Skin epidermis (tissue), 12 donors: ENCODE measurements at regions not wholly inside any gene's neighbourhood (a gene's known extent, or its start where the extent isn't known, plus 50 kb on each side); places are given as distances from the start of the nearest gene placed in this dataset.
"Not testable (repeated sequence)": the region's sequence is repeated elsewhere in the genome, so short reads cannot be mapped to it uniquely, and the experiment has no call there.

Source experiments
- H3K27ac ChIP-seq, 21 experiments: fragments of 200-600 bp; sonication (generic) in 11 of 21; one replicate each; pipeline ENCODE4 v1.5.0; 2020; ENCODE audit warnings: mild to moderate bottlenecking in 3 of 21, inconsistent platforms in 2 of 21, moderate library complexity in 2 of 21
- H3K4me3 ChIP-seq, 7 experiments: fragments of 200-600 bp; sonication (generic) in 2 of 7; one replicate each; pipeline ENCODE4 v1.5.0; 2020; ENCODE audit warnings: inconsistent platforms in 2 of 7, mild to moderate bottlenecking in 2 of 7, moderate library complexity in 1 of 7

DNA sequence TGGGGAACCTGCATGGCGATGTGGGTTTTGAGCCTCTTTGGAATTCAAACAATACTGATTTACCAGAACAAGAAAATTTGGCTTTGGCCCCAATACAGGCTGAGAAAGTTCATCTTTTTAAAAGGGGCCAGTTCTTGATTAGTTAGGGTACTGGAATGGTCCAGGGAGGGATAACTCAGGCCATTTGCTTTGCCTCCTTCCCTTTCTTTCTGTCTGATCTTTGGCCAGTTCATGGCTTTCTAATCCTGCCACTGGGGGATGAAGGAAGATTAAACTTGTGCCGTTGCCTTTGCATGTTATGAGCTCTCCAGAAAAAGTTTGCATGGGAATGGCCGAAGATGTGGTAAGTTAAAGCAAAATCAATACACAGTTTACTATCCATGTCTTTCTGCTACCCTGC is 78.4 kb downstream of the ADAMTS15 start:
- Histone ChIP-seq H3K27ac (no peak overlapping the region), H3K4me3 (no peak overlapping the region)

DNA sequence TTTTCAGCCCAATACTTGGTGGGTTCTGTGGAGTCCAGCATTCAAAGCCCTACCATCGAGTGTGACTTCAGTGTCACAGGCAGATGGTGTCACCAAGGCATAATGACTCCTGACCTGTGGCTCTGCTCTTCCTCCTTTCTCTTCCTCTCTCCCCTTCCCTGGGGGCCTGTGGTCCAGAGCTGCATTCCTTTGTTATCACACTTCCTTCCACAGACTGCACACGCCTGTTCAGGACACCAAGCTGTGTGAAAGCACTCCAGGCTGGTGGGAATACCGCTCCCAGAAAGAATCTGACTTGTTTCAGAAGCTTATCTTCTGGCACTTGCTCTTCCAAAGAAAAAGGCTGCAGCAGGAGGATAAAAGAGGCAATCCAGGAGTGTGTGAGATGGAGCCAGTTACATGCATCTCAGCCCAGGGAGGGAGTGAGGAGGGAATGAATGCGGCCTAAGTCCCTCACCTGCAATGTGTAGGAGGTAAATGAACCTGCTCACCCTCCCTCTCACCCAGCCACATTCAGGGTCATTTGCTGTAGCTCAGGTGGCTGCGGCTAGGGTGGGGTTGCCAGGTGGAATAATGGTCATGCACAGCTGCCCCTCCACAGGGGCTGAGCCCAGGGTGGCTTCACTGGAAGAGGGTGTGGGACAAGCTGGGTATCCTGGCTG is 79.3 kb downstream of the ADAMTS15 start:
- Histone ChIP-seq H3K4me3 (no peak overlapping the region), H3K27ac (no peak overlapping the region)

DNA sequence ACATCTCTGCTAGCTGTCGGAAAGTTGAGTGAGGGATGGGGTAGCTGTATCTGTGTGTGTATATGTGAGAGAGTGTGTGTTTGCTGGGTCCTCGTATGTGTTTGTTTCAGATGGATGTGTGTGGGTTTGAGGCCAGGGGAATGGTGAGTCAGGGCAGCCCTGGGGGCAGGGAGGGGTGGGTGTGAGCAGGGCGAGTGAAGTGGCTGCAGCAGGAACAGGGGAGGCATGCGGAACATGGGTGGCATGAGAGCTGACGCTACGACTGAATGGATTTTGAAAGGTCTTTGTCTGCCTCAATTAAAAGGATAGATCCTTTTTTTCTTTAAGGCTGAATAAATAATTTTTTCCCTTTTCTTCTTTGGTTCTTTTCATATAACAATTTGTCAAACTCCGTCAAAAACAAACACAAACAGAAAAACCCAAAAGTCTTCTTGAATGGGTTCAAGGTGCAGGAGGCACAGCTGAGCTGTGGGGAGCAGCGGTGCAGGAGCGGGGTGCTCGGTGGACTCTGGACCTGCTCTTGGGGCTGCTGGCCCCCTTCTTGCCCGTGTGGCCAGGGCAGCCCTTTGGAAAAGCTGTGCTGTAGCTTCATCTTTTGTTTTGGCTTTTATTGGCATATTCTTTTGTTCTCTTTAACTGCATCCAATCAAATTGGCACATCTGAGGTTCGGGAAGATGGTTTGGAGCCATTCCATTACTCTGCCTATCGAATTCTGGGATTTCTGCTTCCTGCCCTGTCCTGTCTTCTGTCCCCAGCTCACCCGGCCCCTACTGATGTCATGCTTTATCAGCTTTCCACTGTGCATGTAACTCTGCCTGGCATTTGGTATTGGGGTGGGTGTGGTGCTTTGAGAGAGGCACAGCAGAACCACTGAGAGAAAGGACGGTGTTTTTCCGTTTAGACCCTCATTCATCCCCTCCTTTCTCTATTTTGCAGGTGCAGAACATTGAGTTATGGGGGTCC is 80.1 kb downstream of the ADAMTS15 start:
- no peak overlapping the region for H3K27ac ChIP-seq
- H3K4me3 ChIP-seq = no peak overlapping the region

DNA sequence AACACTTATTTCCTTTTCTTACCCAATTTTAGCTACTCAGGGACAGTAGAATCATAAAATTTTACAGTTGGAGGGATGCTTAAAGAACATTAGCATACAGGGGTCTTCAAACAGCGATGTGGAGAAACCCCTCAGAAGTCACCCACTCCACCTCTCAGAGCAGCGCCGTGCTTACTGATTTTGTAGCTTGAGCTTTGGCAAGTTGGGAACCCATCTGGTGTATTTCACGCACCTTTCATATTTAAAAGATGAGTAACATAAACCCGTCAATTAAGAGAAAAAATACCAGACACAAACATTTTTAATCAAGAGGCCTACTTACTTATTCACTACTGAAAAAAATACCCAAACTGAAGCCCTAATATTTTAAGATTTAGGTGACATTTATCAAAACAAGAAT is 80.9 kb downstream of the ADAMTS15 start:
- Histone ChIP-seq H3K4me3 (no peak overlapping the region), H3K27ac (no peak overlapping the region)

DNA sequence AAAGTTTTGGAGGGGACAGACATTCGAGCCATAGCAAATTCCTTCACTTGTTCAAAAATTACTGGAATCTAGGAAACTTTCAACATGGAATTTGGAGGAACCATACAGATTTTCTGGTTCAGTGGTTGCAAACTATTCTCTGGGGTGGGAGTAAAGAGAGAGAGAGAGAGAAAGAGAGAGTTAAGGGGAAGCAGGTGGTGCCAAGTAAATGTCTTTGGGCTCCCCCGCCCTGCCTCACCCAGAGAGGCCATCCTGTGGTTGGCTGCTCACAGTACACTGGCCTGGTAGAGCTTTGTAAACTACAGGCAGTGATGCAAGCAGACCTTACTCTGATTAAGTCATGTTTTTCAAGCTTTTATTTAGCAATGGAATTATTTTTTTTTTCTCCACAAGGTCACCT is 82.6 kb downstream of the ADAMTS15 start:
- H3K27ac ChIP-seq = no peak overlapping the region
- no peak overlapping the region for H3K4me3 ChIP-seq

DNA sequence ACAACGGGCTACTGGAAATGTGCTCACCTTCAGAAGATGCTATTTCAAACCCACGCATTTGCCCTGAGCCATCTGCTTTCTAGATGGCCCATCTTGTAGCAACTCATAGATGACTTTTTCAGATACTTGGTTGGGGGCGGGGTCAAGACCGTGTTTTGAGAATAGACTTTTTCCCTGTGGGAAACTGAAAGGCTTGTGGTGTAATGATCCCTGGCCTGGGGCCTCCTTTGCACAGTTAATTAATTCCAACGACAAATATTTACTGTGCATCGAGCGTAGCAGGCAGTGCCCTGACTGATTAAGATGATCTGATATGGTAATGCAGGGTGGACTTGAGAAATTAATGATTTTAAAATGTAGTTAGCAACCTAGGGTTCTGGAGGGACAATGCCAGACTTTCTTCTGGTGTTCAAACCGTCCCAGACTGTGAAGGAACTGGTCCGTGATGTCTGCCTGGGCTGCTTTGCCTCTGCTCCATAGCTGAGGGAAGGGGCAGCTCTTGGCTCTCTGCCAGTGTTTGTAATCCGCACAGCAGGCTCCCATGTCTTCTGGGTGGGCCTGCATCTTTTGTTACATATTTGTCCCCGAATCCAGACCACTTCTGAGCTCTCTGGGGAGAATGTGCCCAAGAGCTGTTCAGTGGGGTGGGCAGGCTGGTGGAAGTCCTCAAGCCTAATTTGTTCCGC is 84.8 kb downstream of the ADAMTS15 start:
- H3K4me3 ChIP-seq = no peak overlapping the region

DNA sequence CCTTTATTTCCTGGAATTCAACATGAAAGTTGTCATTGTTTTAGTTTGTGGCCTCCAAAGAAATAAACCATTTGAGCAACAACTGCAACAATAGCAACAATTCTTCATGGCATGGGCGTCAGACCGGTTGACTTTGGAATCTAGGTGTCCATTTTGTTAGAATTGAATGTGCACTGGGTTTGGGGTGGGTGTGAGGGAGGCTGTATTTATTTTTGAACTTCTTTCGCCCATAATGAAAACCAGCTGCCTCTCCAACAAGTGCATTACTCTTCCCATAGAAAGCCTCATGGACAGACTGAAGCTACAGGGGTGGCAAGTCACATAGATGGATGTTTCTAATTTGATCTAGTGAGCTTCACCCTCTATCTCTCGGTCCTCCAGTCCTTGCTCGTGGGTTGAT is 85.4 kb downstream of the ADAMTS15 start:
- Histone ChIP-seq H3K4me3 (no peak overlapping the region), H3K27ac (no peak overlapping the region)

More for the DNA sequence above, 84.8 kb downstream of the ADAMTS15 start:
- H3K27ac ChIP-seq = no peak overlapping the region

DNA sequence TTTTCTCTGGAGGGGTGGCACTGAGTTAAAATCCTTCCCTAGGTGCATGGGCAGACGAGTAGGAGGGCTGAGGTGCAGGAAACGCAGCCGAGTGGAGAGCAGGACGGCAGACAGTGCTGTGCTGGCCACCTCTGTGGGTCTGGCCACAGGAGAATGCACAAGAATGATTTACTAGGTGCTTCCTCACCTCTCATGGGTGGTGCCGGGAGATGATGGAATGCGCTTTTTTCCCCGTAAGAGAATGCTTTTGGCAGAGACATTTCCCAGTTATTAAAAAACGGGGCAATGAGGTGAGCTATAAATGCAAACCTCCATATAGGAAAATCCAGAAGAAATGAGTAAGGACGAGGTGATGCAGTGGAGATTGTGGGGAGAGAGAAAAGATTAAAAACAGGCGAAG is 86.1 kb downstream of the ADAMTS15 start:
- H3K27ac ChIP-seq = no peak overlapping the region
- no peak overlapping the region for H3K4me3 ChIP-seq

DNA sequence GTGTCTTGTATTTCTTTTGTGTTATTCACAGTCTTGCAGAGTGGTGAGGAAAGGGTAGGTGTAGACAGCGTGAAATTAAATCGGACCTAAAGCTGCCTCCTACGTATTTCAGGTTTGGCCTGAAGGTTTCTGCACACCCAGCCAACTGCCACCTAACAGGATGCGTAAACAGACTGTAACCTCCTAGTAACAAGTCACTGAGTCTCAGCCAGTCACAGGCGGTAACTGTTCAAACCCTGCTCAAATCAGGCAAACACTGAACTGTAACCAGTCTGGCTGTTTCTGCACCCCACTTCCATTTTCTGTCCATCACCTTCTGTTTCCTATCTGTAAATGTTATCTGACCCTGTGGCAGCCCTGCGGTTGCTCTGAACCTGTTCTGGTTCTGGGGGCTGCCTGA is 87.1 kb downstream of the ADAMTS15 start:
- Histone ChIP-seq H3K27ac (no peak overlapping the region), H3K4me3 (no peak overlapping the region)

DNA sequence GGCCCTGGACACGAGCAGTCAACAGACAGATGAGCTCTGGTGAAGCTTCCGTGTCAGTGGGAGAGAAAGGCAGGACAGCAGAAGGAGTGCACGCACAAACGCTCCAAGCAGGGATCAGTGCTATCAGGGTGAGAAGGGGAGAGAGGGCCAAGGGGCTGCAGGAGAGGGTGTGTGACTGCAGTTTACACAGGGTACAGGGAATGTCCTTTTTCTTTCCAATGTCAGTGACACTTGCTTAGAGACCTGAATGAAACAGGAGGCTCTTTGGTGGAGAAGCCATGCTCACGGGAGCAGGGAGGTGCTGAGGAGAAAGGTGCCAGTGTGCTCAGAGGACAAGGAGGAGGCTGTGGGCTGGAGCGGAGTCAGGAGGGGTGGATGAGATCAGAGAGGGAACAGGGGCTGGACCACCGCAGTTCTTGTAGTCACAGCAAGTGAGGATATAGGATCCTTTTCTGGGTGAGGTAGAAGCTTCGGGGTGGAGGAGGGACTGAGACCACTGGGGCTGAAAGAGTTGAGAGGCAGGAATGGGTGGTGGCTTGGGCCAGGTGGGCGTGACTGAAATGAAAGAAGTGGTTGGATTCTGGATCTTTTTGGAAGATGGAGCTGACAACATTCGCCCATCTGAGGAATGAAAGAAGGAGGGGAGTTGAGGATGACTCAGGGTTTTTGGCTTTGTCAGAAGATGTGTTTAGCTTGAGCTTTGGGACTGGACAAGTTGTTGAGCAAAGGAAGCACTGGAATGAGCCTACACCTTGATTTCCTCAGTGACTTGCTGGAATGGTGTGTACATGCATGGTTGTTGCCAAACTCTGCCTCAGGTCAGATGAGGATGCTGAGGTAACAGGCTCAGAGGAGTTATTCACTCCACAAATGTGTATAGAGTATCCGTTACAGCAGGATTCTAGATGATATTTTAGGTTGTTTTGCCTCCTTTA is 87.9 kb downstream of the ADAMTS15 start:
- Histone ChIP-seq H3K27ac (no peak overlapping the region), H3K4me3 (no peak overlapping the region)

DNA sequence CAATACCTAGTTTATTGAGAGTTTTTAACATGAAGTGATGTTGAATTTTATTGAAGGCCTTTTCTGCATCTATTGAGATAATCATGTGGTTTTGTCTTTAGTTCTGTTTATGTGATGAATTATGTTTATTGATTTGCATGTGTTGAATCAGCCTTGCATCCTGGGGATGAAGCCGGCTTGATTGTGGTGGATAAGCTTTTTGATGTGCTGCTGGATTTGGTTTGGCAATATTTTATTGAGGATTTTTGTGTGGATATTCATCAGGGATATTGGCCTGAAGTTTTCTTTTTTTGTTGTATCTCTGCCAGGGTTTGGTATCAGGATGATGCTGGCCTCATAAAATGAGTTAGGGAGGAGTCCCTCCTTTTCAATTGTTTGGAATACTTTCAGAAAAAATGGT is 91.2 kb downstream of the ADAMTS15 start:
- not testable (repeated sequence) for H3K4me3 ChIP-seq, H3K27ac ChIP-seq

DNA sequence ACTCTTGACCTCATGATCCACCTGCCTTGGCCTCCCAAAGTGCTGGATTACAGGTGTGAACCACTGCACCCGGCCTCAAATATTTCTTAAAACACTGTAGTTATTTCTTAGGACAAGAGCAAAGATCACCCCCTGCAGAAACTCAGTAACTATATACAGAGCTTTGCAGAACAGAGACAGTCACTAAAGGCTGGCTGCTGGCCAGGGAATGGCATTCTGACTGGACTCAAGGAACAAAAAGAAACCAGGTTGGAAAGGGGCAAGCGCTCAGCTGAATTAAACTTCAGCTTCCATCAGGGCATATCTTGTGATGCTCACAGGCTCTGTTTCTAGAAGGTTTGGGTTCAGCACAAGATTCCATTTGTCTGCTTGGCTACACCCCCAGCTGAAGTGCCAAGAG is 95.8 kb downstream of the ADAMTS15 start:
- Histone ChIP-seq H3K4me3 (no peak overlapping the region), H3K27ac (no peak overlapping the region)

DNA sequence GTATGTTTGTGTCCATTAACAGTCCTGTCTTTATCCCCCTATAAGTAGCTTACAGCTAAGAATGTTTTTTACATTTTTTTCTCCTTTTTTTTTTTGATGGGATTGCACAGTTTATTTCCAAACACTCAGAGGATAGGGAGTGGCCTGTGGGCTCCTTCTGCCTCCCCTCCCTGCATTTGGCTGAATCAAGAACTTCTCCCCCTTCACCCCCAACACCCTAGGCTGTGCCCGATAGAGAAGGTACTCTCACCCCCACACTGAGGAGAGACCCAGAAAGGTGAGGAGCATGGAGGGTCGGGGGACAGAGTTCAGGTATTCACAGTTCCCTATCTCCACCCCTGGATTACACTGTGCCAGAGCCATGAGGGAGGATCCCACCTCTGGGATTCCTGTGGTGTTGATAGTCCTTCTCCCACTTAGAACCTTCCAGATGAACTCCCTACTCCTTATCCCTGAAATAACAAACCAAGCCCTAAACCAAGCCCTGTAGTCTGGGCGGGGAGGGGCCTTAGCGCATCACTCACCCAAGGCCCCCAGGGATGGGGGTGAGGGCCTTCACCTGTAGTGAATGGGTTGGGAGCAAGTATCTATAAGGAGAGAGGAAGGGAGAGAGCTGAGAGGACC is 97.1 kb downstream of the ADAMTS15 start:
- Histone ChIP-seq H3K4me3 (no peak overlapping the region), H3K27ac (no peak overlapping the region)

DNA sequence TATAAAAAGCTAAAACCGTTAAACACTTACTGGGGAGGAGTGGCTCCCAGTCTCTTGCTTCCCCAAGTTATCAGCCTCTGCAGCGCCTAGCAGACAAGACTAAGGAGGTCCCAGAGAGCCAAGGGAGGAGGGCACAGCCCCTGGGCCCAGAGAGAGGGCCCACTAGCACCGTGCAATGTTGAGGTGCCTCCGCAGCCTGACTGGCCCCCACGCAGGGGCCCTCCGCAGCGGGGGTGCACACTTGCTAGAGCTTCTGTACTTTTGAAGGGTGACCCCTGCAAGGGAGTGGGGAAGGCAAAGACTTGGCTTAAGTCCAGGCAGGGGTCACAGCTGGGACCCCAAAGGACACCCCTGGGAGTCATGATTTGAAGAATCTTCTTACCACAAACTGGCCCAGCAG is 98.0 kb downstream of the ADAMTS15 start:
- H3K27ac ChIP-seq = no peak overlapping the region
- H3K4me3 ChIP-seq = no peak overlapping the region

DNA sequence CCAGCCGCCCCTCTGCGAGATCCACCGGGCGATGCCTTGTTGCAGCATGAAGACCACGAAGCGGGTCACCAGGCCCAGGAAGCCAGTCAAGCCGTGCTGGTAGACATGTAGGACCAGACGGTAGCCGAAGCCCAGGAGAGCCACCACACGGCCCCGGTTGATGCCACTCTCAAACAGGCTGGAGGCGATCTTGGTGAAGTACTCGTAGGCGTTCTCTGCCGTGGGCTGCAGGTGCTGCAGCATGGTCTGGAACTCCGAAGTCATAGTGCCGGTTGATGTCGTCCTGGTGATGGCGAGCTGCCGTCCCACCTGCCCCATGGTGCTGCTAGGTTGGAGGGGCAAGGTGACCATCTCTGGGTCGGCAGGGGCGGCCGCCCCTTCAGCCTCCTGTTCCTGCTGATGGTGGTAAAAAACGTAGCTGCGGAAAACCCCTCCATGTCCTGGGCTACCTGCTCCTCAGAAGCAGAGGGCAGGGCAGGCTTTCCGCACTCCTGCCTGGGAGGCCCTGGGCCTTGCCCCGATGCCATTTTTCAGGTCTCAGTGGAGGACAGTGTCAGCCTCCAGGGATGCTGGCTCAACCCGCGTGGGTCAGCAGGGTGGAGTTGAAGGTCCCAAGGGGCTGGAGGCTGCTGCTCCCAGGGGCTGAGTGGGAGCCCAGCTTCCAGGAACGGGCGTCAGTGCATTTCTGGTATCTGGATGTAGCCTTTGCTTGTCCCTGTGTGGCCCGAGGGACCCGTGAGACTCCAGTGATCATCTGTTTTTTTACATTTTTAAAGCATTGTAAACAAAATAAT is 98.7 kb downstream of the ADAMTS15 start:
- no peak overlapping the region for H3K4me3 ChIP-seq
- no peak overlapping the region for H3K27ac ChIP-seq

DNA sequence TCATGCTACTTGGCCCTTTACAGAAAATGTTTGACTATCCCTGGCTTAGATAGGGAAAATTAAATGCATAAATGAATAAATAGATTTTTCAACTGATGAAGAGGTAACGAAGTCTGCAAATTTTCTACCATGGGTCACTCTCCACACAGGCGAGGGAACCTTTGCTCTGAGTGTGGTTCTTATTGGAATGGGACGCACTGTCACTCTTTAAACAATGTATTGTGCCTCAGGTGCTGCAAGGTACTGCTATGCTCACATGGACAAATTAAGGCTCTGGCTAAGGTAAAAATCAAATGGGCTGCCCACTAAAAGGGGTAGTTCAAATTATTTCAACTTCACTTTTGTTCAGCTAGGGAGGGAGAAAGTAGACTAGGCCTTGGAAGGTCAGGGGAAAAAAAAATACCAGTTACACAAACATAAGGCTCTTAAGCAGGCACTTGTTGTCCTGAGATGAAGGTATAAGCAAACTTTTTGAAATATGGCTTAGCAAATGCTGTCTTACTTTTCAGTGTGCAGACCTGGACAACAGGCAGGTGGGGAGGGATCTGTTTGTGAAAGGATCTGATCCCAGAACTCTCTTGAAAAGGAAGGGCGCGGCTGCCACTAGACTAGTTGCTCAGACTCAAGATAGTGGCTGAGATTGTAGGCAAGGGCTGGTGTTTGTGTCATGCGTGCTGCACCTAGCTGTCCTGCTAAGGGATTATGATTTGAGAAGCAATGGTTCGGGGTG is 99.5 kb downstream of the ADAMTS15 start:
- H3K4me3 ChIP-seq = no peak overlapping the region
- H3K27ac ChIP-seq = no peak overlapping the region

DNA sequence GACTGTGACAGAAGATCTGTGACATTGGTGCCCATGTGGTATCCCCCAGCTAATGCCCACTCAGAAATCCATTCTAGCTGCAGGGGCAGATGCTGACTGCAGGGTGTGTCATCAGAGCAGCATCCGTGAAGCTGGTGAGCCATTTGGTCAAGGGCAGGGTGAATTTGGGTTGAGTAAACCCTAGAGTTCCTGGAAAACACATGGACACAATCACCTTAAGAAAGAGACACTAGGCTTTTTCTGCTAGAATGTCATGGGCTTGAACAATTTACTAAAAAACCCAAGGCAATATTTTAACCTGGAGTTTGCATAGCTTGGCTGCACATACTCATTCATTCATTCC is 100.0 kb downstream of the ADAMTS15 start:
- H3K4me3 ChIP-seq = no peak overlapping the region
- H3K27ac ChIP-seq = no peak overlapping the region
